Kidney tubule cell (primary cell): ENCODE measurements at regions not wholly inside any gene's neighbourhood (a gene's known extent, or its start where the extent isn't known, plus 50 kb on each side); places are given as distances from the start of the nearest gene placed in this dataset.

Source experiments
- DNase-seq: peaks from one replicate; pipeline ENCODE4 v3.0.0-alpha.2; 2018; ENCODE audit warnings: low spot score

DNA sequence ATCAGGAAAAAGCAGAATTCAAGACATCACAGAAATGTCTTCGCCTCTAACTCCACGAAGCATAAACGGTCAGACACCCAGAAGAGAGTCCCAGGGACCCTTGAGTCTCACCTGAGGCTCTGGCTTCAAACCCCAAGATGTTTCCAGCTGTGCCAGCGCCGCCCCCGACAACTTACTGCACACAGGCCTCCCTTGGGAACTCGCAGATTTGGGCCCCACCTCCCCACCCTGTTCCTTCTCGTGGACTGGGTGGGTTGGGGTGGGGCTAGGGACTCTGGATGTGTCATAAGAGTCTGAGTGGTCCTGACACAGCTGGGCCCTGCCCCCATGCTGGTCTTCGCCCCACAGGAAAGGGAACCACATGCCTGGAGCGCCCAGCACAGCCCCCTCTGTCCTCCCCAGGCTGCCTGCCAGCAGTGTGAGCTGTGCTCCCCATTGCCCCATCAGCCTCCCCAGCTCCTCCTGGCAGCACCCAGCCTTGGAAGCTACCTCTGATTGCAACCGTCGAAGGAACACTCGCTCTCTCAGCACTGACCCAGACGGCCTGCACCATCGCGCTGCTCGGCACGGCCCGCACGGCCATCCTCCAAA is 147.5 kb downstream of the CRYBB2 start:
- no peak for DNase-seq

DNA sequence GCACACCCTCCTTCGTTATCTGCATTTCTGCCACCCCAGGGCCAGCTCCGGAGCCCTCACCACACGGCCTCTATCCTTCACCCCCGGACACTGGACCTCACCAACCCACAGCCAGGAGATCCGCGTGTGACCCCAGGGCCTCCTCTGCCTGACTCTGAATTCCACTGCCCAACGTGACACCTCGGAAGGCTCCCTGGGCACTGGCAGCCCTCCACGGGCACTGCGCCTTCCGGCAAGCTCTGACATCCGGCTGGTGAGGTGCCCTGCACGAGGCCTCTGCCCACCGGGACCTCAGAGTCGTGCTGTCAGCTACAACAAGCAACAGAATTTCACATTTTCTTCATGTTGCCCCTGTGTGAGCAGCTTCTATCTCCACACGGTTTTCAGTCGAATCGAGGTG is 148.3 kb downstream of the CRYBB2 start:
- no peak for DNase-seq

DNA sequence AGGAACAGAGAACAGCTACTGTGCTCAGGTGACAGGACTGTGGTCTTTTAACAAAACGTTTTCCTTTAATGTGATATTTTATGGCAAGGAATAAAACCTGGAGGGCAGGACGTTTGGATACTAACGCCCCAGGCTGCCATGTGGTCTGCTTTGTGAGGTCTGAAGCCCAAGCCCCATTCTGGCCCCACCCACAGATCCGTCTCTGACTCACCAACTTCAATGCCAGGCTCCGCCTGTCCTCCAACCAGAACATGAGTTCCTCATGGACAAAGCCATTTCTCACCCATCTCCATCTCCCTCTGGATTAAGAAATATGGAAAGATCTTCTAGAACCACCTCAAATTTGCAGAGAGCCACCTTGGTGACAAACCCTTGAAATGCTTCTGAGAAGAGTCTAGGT is 148.8 kb downstream of the CRYBB2 start:
- DNase-seq: peak; percentile 33

DNA sequence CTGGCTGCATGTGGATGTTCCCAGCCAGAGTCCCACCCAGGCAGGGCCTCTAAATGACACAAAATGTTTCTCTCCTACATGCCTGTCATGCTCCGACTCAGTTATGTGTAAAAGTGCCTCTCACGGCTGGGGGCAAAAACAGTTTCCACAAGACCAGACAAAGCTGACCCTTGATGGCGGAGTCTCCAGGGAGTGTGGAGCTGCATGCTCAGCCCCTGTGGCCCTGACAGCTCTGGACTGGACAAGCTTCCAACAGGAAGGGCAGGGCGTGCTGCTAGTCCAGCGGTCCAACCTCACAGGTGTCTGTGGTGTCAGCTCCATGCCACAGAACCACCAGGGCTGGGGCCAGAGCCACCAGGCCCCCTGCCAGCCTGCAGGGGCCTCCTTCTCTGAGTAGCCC is 149.6 kb downstream of the CRYBB2 start:
- no peak for DNase-seq

DNA sequence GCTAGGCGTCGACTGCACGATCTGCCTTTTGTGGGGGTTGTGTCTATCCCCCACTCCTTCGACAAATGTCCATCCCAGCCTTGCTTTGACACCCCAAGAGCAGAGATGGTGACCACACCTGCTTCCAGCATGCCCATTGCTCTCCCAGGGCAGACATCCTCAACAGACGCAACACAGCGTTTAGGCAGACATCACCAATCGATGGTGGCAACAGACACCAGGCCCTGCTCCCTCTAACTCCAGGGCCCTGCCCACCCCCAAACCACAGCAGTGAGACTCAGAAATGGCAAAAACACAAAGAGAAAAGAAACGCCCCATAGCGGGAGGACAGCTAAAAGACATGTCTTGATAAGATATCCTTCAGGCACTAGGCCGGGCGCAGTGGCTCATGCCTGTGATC is 150.9 kb downstream of the CRYBB2 start:
- no peak for DNase-seq

DNA sequence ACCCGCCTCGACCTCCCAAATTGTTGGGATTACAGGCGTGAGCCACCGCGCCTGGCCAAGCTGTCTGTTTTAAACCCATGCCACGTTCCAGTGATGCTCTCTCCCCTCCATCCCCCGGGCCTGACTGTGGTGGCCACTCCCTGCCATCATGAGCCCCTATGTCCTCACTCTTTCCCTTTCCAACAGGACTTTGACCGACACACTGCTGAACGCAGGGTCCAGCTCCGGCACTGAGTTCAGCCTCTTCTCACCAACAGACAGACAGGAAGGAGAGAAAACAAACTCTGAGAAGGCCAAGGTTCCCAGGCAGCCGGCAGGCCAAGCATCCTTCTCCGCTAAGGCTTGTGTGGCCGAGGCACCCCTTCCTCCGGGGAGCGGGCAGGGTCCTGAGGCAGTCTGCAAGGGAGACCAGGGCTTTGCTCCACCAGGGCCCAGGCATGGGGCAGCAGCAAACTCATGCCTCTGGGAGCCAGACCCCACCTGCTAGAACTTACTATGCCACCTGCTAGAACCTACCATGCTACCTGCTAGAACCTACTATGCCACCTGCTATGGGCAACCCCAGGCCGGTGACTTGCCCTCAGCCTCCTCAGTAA is 152.7 kb downstream of the CRYBB2 start:
- no peak for DNase-seq

DNA sequence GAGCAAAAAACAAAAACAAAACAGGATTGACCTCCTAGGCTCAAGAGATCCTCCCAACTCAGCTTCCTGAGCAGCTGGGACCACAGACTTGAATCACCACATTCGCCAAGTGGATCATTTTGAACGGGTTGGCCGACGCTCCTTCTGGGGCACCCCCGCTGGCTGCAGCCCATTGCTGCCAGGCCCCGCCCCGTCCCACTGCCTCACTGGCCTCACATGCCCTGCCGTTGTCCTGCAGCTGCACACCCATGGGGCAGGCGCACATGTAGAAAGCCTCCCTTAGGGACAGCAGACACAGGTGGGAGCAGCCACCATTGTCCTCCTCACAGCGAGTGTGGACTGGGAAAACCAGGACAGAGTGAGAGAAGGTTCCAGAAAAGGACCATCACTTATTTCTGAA is 154.5 kb downstream of the CRYBB2 start:
- DNase-seq: no peak

DNA sequence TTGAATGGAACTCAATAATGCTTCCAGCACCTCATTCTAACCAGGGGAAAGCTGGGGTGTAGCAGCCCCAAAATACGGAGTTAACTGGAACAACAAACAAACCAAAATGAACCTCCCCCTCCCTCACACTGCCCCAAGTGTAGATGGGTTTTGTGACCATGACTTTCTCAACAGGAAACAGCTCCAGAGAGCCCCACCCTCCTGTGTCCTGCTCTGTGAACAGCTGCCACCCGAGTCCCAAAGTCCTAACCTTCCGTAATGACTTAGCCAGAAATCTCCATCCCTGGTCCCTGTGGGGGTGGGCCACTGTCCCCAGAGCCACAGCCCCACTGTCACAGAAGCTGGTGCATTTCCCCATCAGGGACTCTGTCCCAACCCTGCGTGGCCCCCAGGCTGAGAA is 155.4 kb downstream of the CRYBB2 start:
- no peak for DNase-seq

DNA sequence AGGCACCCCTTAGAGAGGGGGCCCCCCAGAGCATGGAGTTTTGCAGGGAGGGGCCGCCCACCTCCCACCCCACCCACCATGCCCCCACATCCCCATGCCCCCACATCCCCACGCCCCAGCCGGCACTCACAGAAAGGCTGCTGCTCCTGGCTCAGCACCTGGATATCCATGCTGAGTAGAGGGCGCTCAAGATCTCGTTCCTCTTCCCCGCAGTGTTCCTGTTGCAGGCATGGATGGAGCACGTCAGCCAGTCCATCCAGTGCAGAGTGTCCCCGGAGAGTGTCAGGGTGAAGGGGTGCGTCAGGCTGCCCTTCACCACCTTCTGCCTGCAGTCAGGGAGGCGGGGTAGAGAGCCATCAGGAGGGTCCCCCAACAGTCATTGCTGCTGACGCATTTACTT is 156.2 kb downstream of the CRYBB2 start:
- DNase-seq: no peak

DNA sequence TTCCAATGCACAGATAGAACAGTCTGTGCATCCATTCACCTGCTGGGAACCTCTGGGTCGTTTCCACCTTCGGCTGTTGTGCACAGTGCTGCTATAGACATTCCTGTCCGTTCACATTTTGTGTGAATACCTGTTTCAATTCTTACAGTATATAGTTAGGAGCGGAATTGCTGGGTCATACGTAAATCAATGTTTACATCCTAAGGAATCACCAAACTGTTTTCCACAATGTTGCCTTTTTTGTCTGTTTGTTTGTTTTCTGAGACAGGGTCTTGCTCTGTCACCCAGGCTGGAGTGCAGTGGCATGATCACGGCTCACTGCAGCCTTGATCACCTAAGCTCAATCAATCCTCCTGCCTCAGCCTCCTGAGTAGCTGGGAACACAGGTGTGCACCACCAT is 158.3 kb downstream of the CRYBB2 start:
- no peak for DNase-seq

DNA sequence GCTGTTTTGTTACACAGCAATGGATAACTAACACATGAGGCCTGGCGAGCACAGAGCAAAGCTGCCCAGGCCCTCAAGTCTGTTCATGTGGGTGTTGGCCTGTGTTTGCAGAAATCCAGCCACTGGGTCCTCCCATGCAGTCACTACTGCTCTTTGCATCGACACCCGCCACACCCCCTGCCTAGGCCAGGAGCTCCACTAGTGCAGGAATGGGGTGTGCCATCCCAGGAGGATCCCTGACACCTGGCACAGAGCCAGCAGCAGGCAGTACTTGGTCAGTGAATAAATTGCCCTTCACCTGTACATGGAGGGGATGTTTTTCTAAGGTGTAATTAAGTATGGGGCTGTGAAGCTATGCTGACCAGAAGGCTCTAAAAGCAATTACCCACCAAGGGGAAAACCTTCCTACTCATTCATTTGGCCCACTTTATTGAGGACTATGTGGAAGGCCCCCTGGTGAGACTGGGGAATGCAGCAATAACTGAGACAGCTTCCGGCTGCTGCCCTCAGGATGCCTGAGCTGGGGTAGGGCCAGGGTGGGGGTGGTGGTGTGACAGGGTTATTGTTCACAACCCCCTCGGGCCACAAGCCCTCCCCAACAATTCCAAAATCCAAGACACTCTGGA is 160.8 kb downstream of the CRYBB2 start:
- DNase-seq: no peak

DNA sequence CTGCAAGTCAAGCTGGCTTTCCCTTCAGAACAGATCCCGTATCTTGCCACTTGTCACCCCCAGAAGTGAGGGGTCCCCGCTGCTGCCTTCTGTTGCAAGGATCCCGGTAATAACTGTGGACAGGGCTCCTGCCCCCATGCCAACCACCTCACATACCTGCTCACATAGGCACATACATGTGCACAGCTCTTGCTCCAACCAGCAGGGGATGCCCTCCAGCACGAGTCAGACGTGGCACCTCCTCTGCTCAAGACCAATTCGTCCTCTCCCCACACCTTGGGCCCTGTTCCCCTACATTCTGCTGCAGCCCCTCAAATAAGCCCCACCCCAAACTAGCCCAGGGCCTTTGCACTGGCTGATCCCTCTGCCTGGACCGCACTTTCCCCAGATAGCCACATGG is 163.3 kb downstream of the CRYBB2 start:
- DNase-seq: no peak

DNA sequence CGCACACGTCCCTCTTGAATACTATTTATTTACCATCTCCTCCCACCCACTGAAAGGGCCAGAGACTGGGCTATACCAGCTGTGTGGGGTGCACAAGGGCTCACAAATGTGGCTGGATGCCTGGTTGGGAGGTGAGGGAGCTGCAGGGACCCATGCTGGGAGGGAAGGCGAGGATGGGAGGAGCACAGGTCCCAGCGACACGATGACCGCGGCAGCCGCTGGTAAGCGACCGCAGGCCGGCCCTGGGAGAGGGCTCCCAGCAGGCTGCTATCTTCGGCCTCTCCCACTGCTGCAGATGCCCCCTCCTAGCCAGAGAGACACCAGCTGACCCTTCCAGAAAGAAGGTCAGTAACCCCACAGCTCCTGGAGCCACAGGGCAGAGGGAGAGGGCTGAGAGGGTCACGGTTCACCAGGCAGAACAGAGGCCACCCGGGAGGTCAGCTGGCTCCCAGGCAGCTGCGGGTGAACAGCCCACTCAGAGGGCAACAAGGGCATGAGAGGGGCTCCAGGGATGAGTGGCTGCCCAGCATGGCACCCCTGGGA is 163.9 kb downstream of the CRYBB2 start:
- no peak for DNase-seq

DNA sequence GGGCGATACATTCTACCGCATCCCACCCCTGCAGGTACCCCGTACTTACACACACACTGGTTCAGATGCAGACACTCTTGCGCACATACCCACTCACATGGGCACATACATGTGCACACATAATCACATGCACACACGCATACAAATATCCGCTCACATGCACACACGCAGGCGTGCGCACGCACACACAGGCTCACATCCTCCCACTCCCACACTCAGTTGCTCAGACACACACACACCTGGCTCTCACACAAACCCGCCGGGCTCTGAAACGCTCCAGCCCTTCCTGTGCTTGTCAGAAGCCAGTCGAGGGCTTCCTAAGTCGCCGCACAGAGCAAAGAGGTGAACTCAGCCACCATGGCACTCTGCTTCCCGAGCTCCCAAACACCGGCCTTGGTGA is 164.5 kb downstream of the CRYBB2 start:
- DNase-seq: no peak

DNA sequence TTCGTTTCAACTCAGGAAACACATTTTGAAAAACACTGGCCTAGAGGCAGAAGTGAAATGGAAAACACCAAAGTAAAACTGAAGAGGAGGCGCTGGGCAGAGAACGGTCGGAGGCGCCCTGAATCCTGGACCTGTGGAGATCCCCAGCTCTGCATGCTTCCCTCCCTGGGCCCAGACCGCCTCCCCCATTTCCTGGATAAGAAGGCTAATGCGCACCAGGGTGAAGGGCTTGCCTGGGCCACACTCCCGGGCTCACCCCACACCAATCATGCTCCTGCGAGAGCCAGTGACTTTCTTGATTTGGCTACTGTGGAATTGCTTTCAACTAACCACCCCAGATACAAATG is 167.1 kb downstream of the CRYBB2 start:
- no peak for DNase-seq

DNA sequence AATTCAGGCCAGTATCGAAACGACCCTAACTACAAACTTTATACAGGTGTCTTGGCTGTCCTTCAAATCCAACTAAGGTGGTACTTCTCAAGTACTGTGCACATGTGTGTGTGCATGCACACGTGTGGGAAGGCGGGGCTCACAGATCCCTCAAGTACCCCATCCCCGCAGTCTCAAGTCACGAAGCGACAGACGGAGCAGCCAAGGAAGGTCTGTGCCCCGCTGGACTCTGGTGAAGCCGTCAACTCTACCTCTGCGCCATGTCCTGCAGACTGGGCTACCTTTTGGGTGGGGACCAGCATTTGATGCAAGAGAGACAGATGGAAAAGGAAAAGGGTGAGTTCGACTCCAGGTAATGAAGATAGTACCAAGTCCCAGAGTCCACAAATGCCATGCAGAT is 169.0 kb downstream of the CRYBB2 start:
- DNase-seq: no peak

DNA sequence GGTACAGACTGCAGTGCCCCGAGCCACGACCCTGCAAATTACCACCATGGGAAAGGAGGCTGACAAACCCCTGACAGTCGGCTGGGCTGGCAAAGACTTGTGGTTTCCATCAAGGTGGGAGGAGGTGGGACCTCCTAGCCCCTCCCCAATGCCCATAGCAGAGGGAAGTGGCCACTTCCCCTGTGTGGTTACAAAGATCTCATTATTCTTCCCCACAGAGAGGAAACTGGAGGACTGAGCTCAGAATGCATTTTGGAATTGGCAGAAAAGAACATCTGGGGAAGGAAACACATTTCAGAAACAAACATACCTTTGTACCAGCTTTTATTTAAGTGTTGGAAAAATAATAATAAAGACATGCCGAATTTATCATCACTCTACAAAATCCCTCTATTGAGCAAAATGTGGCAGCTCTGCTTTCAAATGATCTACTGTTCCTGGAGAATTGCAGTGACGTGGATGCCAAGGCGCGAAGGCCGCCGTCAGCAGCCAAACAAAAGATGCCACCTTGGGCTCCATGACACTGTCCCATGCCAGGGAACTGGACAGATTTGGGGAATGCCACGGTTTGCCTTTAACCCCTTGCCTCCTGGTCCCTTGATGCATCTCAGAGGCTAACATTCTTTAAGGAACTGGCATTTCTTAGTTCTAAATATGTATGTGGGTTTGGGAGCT is 169.6 kb downstream of the CRYBB2 start:
- DNase-seq: no peak

DNA sequence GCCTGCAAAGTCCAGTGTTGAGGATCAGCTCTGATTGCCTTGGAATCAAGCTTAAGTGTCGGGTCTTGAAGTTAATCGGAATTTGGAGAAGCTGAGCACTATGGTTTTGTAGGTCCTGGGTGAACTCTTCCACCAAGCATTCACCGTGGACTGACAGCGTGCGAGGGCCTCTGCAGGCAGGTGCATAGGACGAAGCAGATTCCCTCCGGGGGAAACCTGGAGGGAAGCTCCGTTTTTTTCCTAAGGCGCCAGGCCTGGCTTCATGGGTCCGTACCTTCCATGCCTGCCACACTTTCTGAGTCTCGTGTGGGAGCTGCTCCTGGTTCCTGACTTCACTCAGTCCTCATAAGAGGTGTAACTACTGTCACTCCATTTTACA is 170.1 kb downstream of the CRYBB2 start:
- DNase-seq: no peak

DNA sequence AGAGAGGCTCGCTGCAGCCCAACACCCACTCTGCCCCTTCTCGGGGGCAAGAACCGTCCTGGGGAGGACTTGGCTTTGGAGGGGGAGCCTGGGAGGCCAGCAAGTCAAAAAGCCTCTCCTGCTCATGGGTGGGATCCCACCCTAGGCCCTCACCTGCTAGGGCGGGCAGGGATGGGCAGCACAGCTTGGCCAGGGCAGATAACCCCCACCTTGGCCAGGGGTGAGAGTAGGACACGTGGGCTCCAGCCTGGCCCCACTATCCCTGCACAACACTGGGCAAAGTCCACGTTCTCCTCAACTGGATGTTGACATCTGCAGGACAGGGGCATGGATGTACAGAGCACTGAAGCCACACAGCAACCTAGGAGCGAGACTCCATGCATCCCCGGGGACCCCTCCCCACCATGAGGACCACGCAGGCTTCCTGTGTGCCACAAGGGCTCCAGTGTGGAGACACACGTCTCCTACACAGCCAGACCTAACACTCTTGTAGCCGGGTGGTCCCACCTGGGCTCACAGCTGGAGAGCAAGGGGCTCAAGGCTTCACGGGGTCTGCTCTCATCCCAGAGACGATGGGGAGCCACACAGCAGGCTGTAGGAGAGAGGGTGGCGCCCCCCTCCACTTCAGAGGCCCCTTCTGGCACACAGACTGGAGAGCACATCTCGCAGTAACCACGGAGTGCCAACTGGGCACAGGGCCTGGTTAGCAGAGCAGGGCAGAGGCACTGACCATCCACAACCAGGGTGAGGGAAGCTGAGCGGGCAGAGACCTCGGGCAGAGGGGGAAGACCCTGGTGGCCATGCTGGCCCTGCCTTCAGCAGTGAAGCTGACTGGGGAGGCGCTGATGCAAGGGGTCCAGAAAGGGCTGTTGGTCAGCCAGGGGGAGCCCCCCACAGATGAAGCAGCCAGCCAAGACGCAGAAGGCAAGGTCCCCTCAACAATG is 171.1 kb downstream of the CRYBB2 start:
- DNase-seq: no peak

DNA sequence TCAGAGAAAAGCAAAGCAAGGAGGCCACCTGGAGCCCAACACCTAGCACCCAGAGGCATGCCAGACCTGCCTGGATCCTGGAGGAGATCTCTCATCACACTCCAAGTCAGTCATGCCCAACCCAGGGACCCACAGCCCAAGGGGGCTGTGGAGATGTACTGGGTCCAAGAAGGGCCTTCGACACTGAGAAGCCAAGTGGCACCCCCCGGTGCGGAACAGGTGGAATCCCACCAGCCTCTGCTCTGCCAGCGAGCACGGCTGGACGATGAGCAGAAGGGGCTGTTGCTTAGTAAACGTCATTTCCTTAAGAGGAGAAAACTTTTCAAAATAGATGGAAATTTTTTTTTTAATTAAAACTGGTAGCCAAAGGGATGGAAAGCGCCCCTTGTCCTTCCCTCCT is 171.9 kb upstream of the GRK3 start:
- no peak for DNase-seq

DNA sequence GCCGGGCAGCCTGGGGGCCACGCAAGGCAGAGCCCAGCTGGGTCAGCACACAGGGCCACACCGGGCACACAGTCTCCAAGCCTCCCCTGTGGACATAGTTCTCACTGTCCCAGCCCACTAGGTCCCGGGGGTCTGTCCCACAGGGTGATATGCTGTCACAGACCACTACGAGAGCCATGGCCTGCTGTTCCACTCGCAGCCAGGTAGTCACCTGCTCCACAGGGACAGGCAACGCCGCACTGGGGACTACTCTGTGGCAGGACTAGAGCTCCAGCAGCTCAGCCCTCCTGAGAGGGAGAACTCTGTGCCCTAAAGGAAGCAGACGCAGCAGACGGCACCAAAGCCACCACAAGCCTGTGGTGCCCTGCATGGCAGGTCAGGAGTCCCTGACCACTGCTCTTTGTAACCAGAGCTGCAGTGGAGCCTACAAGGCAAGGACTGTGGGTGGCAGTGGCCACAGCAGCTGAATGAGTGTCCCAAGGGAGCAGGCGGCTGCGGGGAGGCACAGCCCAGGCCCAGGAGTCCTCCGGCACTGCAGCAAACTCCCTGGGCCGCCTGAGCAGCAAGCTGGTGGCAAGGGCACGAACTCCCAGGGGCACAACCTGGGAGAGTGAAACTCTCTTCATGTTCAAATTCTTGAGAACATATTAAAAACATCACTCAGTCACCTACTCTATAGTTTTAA is 171.2 kb upstream of the GRK3 start:
- no peak for DNase-seq

DNA sequence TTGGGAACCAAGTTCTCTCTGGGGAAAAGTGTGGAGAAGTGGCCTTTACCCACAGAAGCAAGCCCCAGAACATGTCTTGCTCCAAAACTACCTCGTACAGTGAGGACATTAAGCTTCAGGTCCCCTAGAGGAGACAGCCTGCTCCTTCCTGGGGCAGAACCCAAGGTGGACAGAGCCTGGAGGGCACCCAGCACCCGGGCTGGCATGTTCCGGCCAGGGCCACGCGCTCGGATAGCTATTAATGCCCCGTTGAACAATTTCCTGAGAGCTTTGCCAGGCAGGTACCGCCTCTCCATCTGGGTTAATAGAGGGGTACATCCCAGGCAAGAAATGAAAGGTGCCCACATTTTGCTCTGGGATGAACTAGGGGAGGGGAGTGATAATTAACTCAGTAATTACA is 169.0 kb upstream of the GRK3 start:
- DNase-seq: no peak
